Lung (tissue), 11 donors: ENCODE measurements at regions not wholly inside any gene's neighbourhood (a gene's known extent, or its start where the extent isn't known, plus 50 kb on each side); places are given as distances from the start of the nearest gene placed in this dataset.

Experiments
- ATAC-seq: fragments of 200-7000 bp; cut with Tn5 transposase; one replicate; pipeline ENCODE4 v1.9.1; 2020; ENCODE audit warnings: moderate number of reproducible peaks; ENCODE audit not compliant: insufficient read depth, low FRiP score
- DNase-seq, 3 donors: peaks; one replicate each; pipeline ENCODE4 v3.0.0-alpha.2; 2013 to 2017
- H3K27ac ChIP-seq, 2 donors: one replicate each; pipeline ENCODE4 v1.5.1; 2013; ENCODE audit warnings: mild to moderate bottlenecking in 2 of 2, moderate library complexity in 2 of 2, control low read depth in 1 of 2, inconsistent platforms in 1 of 2, low read depth in 1 of 2, low read length in 1 of 2
- H3K27me3 ChIP-seq, 3 donors: one replicate each; pipeline ENCODE4 v1.5.1; 2013; ENCODE audit warnings: low read length in 2 of 3; ENCODE audit not compliant: control insufficient read depth in 3 of 3, insufficient read depth in 3 of 3
- H3K36me3 ChIP-seq, 4 donors: one replicate each; pipeline ENCODE4 v1.5.1; 2013; ENCODE audit warnings: low read length in 4 of 4, mild to moderate bottlenecking in 1 of 4, moderate library complexity in 1 of 4; ENCODE audit not compliant: control insufficient read depth in 4 of 4, insufficient read depth in 4 of 4
- H3K4me1 ChIP-seq, 5 donors: one replicate each; pipeline ENCODE4 v1.5.1; 2013; ENCODE audit warnings: low read length in 5 of 5, mild to moderate bottlenecking in 2 of 5, moderate library complexity in 1 of 5; ENCODE audit not compliant: control insufficient read depth in 5 of 5, insufficient read depth in 5 of 5
- H3K4me3 ChIP-seq: one replicate; pipeline ENCODE4 v1.5.1; 2013; ENCODE audit warnings: mild to moderate bottlenecking, control low read depth, moderate library complexity
- H3K9ac ChIP-seq, 2 donors: one replicate each; pipeline ENCODE4 v1.5.1; 2013; ENCODE audit warnings: low read length in 2 of 2, control low read depth in 1 of 2; ENCODE audit not compliant: insufficient read depth in 1 of 2
- H3K9me3 ChIP-seq, 4 donors: one replicate each; pipeline ENCODE4 v1.5.1; 2013; ENCODE audit warnings: low read length in 3 of 4, mild to moderate bottlenecking in 1 of 4, moderate library complexity in 1 of 4; ENCODE audit not compliant: control insufficient read depth in 4 of 4, insufficient read depth in 3 of 4
- WGBS, 2 donors: extraction: QIAGEN DNeasy Blood & Tissue Kit; methylation state at CpG; one replicate each; pipeline ENCODE4 v1.1.7; 2013; 5-methylcytosine and 5-hydroxymethylcytosine counted together
- TF ChIP-seq, protein P1 (sequence below): IDR thresholded peaks from 2 replicates; pipeline ENCODE4 v1.5.1; 2012; ENCODE audit warnings: mild to moderate bottlenecking; ENCODE audit errors: control extremely low read depth, extremely low read depth
- donor health status: control.
- donor health status: control.
- donor health status: Bipolar disorder and iron deficiency.
- donor health status: healthy.
- donor health status: DM: yes; HTN: yes; CAD: no.

DNA sequence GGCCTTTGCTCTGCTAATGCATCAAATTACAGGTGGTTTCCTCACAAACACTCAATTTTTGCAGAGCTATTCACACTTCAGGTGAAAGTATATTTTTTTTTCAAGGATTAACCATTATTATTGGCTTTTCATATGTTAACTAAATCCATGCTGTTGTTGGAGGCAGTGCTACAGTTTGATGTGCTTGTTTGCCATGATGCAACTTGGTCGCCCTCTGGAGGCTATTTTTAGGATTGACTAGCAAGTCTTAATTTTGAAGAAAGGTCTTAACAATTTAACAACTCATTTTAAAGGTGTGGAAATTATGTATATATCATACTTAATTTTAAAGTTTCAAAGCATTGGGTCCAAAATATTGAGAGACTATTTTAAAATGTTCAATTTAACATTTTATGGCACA lies 168.8 kb upstream of the FAM47A start:
- Histone ChIP-seq H3K36me3 (no peaks in the 10 kb centered on the region), H3K27me3 (peaks cover 0 to 7% (median 0%) of the 10 kb centered on the region in 3 donors), H3K9ac (no peak overlapping the region), H3K4me1 (no peaks in the 10 kb centered on the region), H3K4me3 (no peak overlapping the region), H3K9me3 (no peaks in the 10 kb centered on the region), H3K27ac (no peak overlapping the region)
- WGBS, 2 donors, result 0 to 5% methylated on average over 1 of the region's 1 CpG
- TF ChIP-seq, protein P1, sequence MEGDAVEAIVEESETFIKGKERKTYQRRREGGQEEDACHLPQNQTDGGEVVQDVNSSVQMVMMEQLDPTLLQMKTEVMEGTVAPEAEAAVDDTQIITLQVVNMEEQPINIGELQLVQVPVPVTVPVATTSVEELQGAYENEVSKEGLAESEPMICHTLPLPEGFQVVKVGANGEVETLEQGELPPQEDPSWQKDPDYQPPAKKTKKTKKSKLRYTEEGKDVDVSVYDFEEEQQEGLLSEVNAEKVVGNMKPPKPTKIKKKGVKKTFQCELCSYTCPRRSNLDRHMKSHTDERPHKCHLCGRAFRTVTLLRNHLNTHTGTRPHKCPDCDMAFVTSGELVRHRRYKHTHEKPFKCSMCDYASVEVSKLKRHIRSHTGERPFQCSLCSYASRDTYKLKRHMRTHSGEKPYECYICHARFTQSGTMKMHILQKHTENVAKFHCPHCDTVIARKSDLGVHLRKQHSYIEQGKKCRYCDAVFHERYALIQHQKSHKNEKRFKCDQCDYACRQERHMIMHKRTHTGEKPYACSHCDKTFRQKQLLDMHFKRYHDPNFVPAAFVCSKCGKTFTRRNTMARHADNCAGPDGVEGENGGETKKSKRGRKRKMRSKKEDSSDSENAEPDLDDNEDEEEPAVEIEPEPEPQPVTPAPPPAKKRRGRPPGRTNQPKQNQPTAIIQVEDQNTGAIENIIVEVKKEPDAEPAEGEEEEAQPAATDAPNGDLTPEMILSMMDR, result peak; percentile 8
- ATAC-seq (no peak), DNase-seq (peak; percentile 33 to 71 (median 42))

DNA sequence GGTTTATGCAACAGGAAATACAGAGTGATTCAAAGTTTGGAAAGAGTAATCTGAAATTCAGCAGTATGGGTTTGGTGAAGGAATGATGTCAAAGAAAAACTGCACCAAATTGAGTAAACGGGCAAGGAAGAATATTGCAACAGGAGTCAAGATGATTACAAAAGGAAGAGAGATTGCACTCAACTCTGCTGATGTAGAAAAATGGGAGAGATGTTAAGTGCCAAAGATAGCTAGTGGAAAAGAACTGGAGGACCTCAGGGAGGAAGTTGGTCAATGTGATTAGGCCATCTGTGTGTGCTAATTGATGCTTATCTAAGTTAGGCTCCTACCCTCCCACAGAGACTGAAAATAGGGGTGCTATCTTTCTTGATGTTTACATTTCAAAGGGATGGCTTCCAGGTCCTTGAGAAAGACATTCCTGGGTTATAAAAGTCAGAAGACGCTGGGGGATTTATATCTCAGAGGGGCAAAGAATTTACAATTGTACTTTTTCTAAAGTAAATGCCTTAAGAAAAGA lies 167.4 kb upstream of the FAM47A start:
- TF ChIP-seq, protein P1, result no peak
- Histone ChIP-seq H3K27me3 (peaks cover 0 to 7% (median 0%) of the 10 kb centered on the region in 3 donors), H3K9me3 (peaks cover 0 to 6% (median 2%) of the 10 kb centered on the region in 4 donors), H3K36me3 (no peaks in the 10 kb centered on the region), H3K4me1 (no peaks in the 10 kb centered on the region), H3K27ac (no peak overlapping the region), H3K4me3 (no peak overlapping the region), H3K9ac (no peak overlapping the region)
- WGBS, 2 donors, result 38 to 40% methylated on average over 2 of the region's 2 CpGs
- no peak for DNase-seq
- ATAC-seq, result no peak

DNA sequence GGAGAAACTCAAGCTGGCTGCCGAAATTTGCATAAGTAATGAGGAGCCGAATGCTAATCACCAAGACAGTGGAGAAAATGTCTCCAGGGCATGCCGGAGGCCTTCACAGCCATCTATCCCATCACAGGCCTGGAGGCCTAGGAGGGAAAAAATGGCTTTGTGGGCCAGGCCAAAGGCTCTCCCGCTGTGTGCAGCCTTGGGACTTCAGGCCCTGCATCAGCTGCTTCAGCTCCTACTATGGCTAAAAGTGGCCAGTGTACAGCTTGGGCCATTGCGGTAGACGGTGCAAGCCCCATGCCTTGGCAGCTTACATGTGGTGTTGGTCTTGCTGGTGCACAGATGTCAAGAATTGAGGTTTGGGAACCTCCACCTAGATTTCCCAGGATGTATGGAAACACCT lies 162.6 kb upstream of the FAM47A start:
- ATAC-seq, result no peak
- H3K9me3 ChIP-seq, result peaks cover 0 to 6% (median 2%) of the 10 kb centered on the region in 4 donors
- H3K4me1 ChIP-seq, result no peaks in the 10 kb centered on the region
- H3K27me3 ChIP-seq, result peaks cover 0 to 9% (median 0%) of the 10 kb centered on the region in 3 donors
- TF ChIP-seq, protein P1, result no peak
- DNase-seq, result no peak
- no peak overlapping the region for H3K9ac ChIP-seq
- H3K4me3 ChIP-seq, result no peak overlapping the region
- H3K36me3 ChIP-seq, result no peaks in the 10 kb centered on the region
- no peak overlapping the region for H3K27ac ChIP-seq
- 87 to 90% methylated on average over 6 of the region's 6 CpGs for WGBS, 2 donors

DNA sequence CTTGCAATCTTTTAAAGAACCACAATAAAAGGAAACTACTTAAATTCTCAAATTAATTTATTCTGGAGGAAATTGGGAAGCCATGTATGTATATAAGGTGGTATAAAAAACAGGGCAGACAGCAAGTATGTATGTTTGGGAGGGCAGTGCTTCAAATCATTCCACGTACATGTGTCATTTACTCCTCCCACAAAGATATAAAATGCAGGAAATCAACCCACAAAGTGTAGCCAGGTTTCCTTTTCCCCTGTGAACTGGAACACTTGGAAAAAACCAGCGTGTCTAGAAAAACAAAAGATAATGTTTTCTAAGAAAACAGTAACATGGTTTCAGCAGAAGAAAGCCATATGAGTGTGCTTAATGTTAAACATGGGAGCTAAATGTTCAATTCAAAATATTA lies 156.7 kb upstream of the FAM47A start:
- DNase-seq (no peak), ATAC-seq (no peak)
- Histone ChIP-seq H3K27me3 (peaks cover 0 to 7% (median 2%) of the 10 kb centered on the region in 3 donors), H3K9ac (no peak overlapping the region), H3K36me3 (no peaks in the 10 kb centered on the region), H3K27ac (no peak overlapping the region), H3K4me1 (no peaks in the 10 kb centered on the region), H3K9me3 (no peaks in the 10 kb centered on the region), H3K4me3 (no peak overlapping the region)
- WGBS, 2 donors, result 12 to 15% methylated on average over 2 of the region's 2 CpGs
- TF ChIP-seq, protein P1, result no peak
